GM13977 (cell line): ENCODE measurements at regions not wholly inside any gene's neighbourhood (a gene's known extent, or its start where the extent isn't known, plus 50 kb on each side); places are given as distances from the start of the nearest gene placed in this dataset.

Source experiments
- DNase-seq: peaks from one replicate; pipeline ENCODE4 v3.0.0; 2012; ENCODE audit warnings: low spot score
- CTCF ChIP-seq: IDR thresholded peaks from 2 replicates; pipeline ENCODE4 v1.5.1; 2012; ENCODE audit warnings: mild to moderate bottlenecking, control low read depth; ENCODE audit not compliant: insufficient read depth; ENCODE audit errors: extremely low read depth, missing control alignments
- in situ Hi-C: fragments of 300-500 bp; cut with MboI; formaldehyde crosslinking; loops from one replicate; pipeline ENCODE4 v1.12.0; 2022; ENCODE audit warnings: low sequenced_read_pairs, low pct_unique_long_range_greater_than_20kb, mixed read lengths, inconsistent platforms; ENCODE audit not compliant: unreplicated experiment

DNA sequence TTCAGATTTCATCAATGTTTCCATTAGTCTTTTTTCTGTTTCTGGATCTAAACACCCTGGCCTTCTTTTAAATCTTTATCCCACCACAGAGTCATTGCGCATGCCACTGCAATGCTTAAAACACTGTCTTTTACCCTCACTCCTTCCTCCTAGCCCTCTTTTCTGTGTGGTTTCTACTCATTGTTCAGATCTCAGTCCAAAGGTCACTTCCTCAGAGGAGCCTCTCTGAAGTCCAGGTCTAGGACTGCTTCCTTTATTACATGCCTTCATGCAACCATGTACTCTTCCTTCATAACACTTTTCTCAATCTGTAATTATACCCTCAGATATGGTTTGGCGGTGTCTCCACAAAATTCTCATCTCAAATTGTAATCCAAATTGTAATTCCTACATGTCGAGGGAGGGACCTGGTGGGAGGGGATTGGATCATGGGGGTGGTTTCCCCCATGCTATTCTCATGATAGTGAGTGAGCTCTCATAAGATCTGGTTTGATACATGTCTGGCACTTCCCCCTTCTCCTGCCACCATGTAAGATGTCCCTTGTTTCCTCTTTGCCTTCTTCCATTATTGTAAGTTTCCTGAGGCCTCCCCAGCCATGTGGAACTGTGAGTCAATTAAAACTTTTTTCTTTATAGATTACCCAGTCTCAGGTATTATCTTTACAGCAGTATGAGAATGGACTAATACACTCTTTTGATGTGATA is 808.9 kb downstream of the DIAPH3 start:
- in situ Hi-C loops, result no loop called here
- DNase-seq, result no peak
- TF ChIP-seq CTCF, result no peak

DNA sequence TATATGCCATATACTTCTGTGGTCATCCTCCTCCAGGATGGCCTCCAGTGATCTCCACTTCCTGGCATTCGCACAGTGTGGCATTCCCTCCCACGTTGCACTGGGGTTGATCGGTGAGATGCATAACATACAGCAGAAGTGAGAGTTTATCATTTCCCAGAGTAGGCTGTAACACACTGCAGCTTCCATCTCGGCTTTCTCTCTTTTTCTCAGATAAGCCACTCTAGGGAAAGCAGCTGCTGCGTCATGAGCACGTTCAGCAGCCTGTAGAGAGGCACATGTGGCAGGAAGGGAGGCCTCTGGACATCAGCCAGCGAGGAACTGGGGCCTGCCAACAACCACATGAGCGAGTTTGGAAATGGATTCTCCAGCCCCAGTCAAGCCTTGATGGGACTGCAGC is 807.1 kb downstream of the DIAPH3 start:
- TF ChIP-seq CTCF, result no peak
- no peak for DNase-seq
- in situ Hi-C loops, result no loop called here

DNA sequence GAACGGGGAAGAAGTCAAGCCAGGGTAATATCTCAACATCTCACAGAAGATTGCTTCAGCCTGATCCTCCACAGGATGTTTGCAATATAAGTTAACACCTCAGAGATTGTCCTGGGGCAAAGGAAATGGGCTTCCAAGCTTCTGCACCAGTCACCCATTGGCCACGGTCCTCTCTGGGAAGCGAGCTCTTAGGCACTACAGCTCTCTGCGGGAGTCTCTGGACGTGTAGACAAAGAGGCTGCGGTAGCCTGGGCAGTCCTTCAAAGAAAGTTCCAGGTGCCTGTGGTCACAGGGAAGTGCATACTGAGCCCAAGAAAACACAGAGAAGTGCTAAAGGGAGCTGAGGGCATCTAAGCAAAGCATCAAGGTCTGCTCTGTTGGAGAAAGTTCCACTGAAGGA is 805.7 kb downstream of the DIAPH3 start:
- no peak for TF ChIP-seq CTCF
- DNase-seq, result no peak
- in situ Hi-C loops, result no loop called here

GRCh38 chr13:59360108-59360507 is 803.6 kb downstream of the DIAPH3 start:
- no peak for TF ChIP-seq CTCF
- DNase-seq, result no peak
- in situ Hi-C loops, result no loop called here

GRCh38 chr13:59360916-59361315 is 802.8 kb downstream of the DIAPH3 start:
- no peak for TF ChIP-seq CTCF
- in situ Hi-C loops, result no loop called here
- DNase-seq, result no peak

DNA sequence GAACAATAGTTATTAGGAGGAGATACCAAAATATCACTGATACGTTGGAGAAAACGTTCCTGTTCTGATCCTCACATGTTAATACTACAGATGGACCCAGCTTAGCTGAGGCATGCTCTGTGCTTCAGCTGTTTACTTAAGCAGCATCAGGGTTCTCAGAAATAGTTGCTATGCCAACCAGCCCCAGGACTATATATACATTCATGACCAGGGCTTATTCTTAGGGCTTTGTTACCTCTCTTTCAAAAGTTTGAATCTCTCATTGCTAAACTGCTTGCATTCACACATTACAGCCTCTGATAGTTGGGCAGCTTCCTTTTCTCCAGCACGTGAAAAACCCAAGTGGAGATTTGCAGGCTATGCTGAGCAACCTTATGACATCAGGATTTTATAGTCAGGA is 800.4 kb downstream of the DIAPH3 start:
- in situ Hi-C loops, result no loop called here
- no peak for TF ChIP-seq CTCF
- DNase-seq, result no peak
